ENCODE measurements at regions not wholly inside any gene's neighbourhood (a gene's known extent, or its start where the extent isn't known, plus 50 kb on each side); places are given as distances from the start of the nearest gene placed in this dataset.

DNA sequence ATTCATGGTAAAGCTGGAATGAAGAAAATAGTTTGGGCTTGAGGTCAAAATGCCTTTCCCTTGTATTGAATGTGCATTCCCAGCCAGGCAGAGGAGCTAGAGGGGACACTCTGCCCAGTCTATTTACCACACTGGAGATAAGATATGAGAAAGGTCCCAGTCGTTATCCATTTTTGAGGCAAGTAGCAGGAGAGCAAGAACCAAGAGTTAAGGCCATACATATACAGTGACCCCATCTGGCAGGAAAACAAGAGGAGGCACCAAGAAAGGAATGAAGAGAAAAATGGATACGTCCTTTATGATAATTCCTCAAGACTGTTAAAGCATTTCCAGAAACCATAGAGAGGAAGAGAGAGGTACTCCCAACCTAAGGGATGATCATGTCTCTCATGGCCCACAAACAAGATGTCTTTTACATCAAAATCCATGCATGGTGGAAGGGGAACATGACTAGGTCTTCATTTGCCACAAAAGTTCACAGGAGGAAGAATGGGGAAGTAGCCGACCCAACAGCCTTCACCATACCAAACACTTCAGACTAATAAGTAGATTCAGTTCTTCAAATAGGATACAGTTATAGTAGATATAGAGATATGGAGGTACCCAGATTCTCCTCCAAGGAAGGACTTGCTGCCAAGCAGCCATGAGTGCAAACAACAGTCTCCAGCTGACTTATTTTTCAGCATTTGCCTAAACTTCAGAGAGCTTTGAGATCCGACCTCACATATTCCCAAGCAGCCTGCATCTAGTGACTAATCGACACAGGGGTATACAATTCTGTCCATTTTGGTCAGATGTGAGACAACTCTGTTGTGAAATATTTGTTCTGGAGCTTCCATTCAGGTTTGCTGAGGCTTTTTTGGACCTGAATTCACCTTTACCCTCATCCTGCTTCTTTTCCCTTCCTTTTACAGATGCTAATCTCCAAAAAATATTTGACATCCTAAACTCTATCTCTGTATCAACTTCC is 61.1 kb upstream of the CCDC71L start (continued):
- TF ChIP-seq, protein P1, sequence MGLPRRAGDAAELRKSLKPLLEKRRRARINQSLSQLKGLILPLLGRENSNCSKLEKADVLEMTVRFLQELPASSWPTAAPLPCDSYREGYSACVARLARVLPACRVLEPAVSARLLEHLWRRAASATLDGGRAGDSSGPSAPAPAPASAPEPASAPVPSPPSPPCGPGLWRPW (IDR thresholded peaks at IDR 0.05) = no peak
- TF ChIP-seq, protein P2, sequence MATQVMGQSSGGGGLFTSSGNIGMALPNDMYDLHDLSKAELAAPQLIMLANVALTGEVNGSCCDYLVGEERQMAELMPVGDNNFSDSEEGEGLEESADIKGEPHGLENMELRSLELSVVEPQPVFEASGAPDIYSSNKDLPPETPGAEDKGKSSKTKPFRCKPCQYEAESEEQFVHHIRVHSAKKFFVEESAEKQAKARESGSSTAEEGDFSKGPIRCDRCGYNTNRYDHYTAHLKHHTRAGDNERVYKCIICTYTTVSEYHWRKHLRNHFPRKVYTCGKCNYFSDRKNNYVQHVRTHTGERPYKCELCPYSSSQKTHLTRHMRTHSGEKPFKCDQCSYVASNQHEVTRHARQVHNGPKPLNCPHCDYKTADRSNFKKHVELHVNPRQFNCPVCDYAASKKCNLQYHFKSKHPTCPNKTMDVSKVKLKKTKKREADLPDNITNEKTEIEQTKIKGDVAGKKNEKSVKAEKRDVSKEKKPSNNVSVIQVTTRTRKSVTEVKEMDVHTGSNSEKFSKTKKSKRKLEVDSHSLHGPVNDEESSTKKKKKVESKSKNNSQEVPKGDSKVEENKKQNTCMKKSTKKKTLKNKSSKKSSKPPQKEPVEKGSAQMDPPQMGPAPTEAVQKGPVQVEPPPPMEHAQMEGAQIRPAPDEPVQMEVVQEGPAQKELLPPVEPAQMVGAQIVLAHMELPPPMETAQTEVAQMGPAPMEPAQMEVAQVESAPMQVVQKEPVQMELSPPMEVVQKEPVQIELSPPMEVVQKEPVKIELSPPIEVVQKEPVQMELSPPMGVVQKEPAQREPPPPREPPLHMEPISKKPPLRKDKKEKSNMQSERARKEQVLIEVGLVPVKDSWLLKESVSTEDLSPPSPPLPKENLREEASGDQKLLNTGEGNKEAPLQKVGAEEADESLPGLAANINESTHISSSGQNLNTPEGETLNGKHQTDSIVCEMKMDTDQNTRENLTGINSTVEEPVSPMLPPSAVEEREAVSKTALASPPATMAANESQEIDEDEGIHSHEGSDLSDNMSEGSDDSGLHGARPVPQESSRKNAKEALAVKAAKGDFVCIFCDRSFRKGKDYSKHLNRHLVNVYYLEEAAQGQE (IDR thresholded peaks at IDR 0.05) = no peak
- TF ChIP-seq EHMT2 (IDR thresholded peaks at IDR 0.05; ENCODE audit: low read depth) (no peak), SMC3 (IDR thresholded peaks at IDR 0.05) (no peak), CEBPB (IDR thresholded peaks at IDR 0.05) (no peak), NPAS2 (CRISPR knock-in tag; IDR thresholded peaks at IDR 0.05; ENCODE audit: borderline replicate concordance) (no peak), TFCP2L1 (CRISPR knock-in tag; IDR thresholded peaks at IDR 0.05) (no peak), RNF2 (IDR thresholded peaks at IDR 0.05; ENCODE audit: borderline replicate concordance, low read depth) (no peak), POLR2A (IDR thresholded peaks at IDR 0.05; ENCODE audit: low read length) (no peak)

DNA sequence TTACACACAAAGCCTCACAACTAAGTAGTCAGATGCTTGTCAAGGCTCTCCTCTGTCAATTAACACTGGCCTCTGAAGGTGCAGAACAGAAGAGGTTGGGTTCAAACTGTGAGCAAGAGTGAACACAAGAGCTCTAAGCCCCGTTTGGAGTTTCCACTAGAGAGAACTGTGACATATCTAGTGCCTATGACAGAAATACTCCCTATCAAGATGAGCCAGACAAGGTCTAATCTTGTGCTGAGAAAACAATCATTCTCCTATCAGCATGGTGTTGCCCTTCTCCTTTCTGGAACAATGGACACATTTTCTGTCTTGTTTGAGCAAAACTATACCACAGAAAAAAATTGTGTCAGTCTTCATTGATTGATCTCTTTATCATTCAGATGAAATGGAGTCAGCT is 62.4 kb upstream of the CCDC71L start:
- DNase-seq (ENCODE audit: low read depth in 1 of 2, low spot score in 1 of 2) = no peak
- Histone ChIP-seq H3K4me2 (no peak overlapping the region), H3K4me1 (peaks cover 5% of the 10 kb centered on the region), H3K9me3 (no peaks in the 10 kb centered on the region), H3K4me3 (no peak overlapping the region), H3K27ac (no peak overlapping the region)
- WGBS (ENCODE audit: missing lambda C conversion rate) = 0% methylated on average over 1 of the region's 1 CpG
- ChIA-PET CTCF (interaction anchor here (1.1 kb wide), 1 partner anchor 13 kb away, joined by 3 read pairs; no protein-coding TSS in a partner anchor), POLR2A (no interaction called here)
- TF ChIP-seq FOSL2 (IDR thresholded peaks at IDR 0.05) = no peak
- TF ChIP-seq FOSL2 (CRISPR knock-in tag; IDR thresholded peaks at IDR 0.05) = no peak
- TF ChIP-seq, protein P3, sequence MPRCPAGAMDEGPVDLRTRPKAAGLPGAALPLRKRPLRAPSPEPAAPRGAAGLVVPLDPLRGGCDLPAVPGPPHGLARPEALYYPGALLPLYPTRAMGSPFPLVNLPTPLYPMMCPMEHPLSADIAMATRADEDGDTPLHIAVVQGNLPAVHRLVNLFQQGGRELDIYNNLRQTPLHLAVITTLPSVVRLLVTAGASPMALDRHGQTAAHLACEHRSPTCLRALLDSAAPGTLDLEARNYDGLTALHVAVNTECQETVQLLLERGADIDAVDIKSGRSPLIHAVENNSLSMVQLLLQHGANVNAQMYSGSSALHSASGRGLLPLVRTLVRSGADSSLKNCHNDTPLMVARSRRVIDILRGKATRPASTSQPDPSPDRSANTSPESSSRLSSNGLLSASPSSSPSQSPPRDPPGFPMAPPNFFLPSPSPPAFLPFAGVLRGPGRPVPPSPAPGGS (IDR thresholded peaks at IDR 0.05) = no peak
- TF ChIP-seq KDM5A (IDR thresholded peaks at IDR 0.05) = no peak
- no peak for TF ChIP-seq BHLHE40 (IDR thresholded peaks at IDR 0.05; ENCODE audit: low read depth, low read length)
- TF ChIP-seq, protein P4, sequence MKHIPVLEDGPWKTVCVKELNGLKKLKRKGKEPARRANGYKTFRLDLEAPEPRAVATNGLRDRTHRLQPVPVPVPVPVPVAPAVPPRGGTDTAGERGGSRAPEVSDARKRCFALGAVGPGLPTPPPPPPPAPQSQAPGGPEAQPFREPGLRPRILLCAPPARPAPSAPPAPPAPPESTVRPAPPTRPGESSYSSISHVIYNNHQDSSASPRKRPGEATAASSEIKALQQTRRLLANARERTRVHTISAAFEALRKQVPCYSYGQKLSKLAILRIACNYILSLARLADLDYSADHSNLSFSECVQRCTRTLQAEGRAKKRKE (CRISPR knock-in tag; IDR thresholded peaks at IDR 0.05; ENCODE audit: low read depth) = no peak
- no peak for TF ChIP-seq PHF8 (IDR thresholded peaks at IDR 0.05; ENCODE audit: borderline replicate concordance, low read depth)
- no peak for TF ChIP-seq HDAC2 (IDR thresholded peaks at IDR 0.05)
- TF ChIP-seq, protein P5, sequence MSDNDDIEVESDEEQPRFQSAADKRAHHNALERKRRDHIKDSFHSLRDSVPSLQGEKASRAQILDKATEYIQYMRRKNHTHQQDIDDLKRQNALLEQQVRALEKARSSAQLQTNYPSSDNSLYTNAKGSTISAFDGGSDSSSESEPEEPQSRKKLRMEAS (IDR thresholded peaks at IDR 0.05) = no peak
- no peak for TF ChIP-seq RCOR1 (IDR thresholded peaks at IDR 0.05; ENCODE audit: low read depth, low read length)
- TF ChIP-seq NPAS2 (CRISPR knock-in tag; IDR thresholded peaks at IDR 0.05; ENCODE audit: borderline replicate concordance) = no peak
- no peak for TF ChIP-seq MAFK (IDR thresholded peaks at IDR 0.05; ENCODE audit: partially characterized antibody)
- TF ChIP-seq, protein P6, sequence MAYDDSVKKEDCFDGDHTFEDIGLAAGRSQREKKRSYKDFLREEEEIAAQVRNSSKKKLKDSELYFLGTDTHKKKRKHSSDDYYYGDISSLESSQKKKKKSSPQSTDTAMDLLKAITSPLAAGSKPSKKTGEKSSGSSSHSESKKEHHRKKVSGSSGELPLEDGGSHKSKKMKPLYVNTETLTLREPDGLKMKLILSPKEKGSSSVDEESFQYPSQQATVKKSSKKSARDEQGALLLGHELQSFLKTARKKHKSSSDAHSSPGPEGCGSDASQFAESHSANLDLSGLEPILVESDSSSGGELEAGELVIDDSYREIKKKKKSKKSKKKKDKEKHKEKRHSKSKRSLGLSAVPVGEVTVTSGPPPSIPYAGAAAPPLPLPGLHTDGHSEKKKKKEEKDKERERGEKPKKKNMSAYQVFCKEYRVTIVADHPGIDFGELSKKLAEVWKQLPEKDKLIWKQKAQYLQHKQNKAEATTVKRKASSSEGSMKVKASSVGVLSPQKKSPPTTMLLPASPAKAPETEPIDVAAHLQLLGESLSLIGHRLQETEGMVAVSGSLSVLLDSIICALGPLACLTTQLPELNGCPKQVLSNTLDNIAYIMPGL (CRISPR knock-in tag; IDR thresholded peaks at IDR 0.05; ENCODE audit: borderline replicate concordance) = no peak
- TF ChIP-seq HEYL (CRISPR knock-in tag; IDR thresholded peaks at IDR 0.05) = no peak
- no peak for ATAC-seq
- no peak for FAIRE-seq

Data from A549 (cell line).